Motor neuron (in vitro differentiated cells): ENCODE measurements at regions not wholly inside any gene's neighbourhood (a gene's known extent, or its start where the extent isn't known, plus 50 kb on each side); places are given as distances from the start of the nearest gene placed in this dataset.
"Not testable (repeated sequence)": the region's sequence is repeated elsewhere in the genome, so short reads cannot be mapped to it uniquely, and the experiment has no call there.

Experiments used
- ATAC-seq, 8 experiments: fragments of 200-7000 bp; cut with Tn5 transposase; replicated peaks in 6 of 8; 2 replicates each; pipeline ENCODE4 v1.8.0; 2021; ENCODE audit warnings: mild to moderate bottlenecking in 8 of 8, moderate library complexity in 8 of 8
- H3K27ac ChIP-seq, 2 donors: fragments of 250-450 bp; sonication (Bioruptor Pico); 2 replicates each; pipeline ENCODE4 v1.9.0; 2021; ENCODE audit warnings: antibody characterized with exemption in 2 of 2, mild to moderate bottlenecking in 2 of 2, moderate library complexity in 1 of 2
- H3K4me1 ChIP-seq, 2 donors: fragments of 250-450 bp; sonication (Bioruptor Pico); replicated peaks in 1 of 2; 2 replicates each; pipeline ENCODE4 v1.6.1; 2021; ENCODE audit warnings: antibody characterized with exemption in 2 of 2, mild to moderate bottlenecking in 2 of 2, moderate library complexity in 1 of 2
- H3K4me3 ChIP-seq, 5 donors: fragments of 250-450 bp; sonication (Bioruptor Pico); 2 replicates each; pipeline ENCODE4 v1.9.0; 2021; ENCODE audit warnings: antibody characterized with exemption in 5 of 5, mild to moderate bottlenecking in 5 of 5, moderate library complexity in 4 of 5
- WGBS, 10 experiments: fragments of 450-650 bp; shearing (Covaris generic); methylation state at CpG; one replicate each; pipeline ENCODE4 v1.0.0; 2022; 5-methylcytosine and 5-hydroxymethylcytosine counted together
- in situ Hi-C, 9 experiments: fragments of 400-800 bp; cut with MboI; loops; one replicate each; pipeline ENCODE4 v1.15.0; 2021; ENCODE audit warnings: low sequenced_read_pairs in 9 of 9, low pct_unique_long_range_greater_than_20kb in 2 of 9; ENCODE audit not compliant: unreplicated experiment in 9 of 9

- no peak overlapping the region for H3K27ac ChIP-seq
- in situ Hi-C loops = no loop called here
- no peak for ATAC-seq
- H3K4me1 ChIP-seq = peaks cover 0 to 12% of the 10 kb centered on the region in 2 donors
- no peak overlapping the region for H3K4me3 ChIP-seq
- 17 to 100% (median 82%) methylated on average over 1 to 3 of the region's 3 CpGs; no CpG with 5 or more reads in 2 of the 10 experiments for WGBS, 10 experiments
Observed at GRCh38 chr13:63299866-63300394, 1884.3 kb upstream of the PCDH20 start.

- H3K4me3 ChIP-seq = no peak overlapping the region
- WGBS, 10 experiments = 0 to 81% (median 58%) methylated on average over 2 of the region's 2 CpGs; no CpG with 5 or more reads in 4 of the 10 experiments
- peak in 5 of 8 experiments; percentile 49 to 85 (median 73) for ATAC-seq
- peaks cover 0 to 12% of the 10 kb centered on the region in 2 donors for H3K4me1 ChIP-seq
- no peak overlapping the region for H3K27ac ChIP-seq
- in situ Hi-C loops = no loop called here
Observed at GRCh38 chr13:63297163-63297562, 1881.5 kb upstream of the PCDH20 start.

GRCh38 chr13:63291701-63292100 lies 1876.1 kb upstream of the PCDH20 start:
- Histone ChIP-seq H3K4me1 (peaks cover 0 to 3% of the 10 kb centered on the region in 2 donors), H3K4me3 (no peak overlapping the region), H3K27ac (no peak overlapping the region)
- 21 to 100% (median 79%) methylated on average over 1 to 5 of the region's 5 CpGs for WGBS, 10 experiments
- in situ Hi-C loops = no loop called here
- ATAC-seq = no peak

GRCh38 chr13:63288576-63288975 lies 1872.9 kb upstream of the PCDH20 start:
- Histone ChIP-seq H3K4me1 (no peaks in the 10 kb centered on the region), H3K4me3 (no peak overlapping the region), H3K27ac (no peak overlapping the region)
- no peak for ATAC-seq
- 0 to 100% (median 73%) methylated on average over 1 to 2 of the region's 2 CpGs; no CpG with 5 or more reads in 1 of the 10 experiments for WGBS, 10 experiments
- in situ Hi-C loops = no loop called here

- H3K4me3 ChIP-seq = no peak overlapping the region
- in situ Hi-C loops = no loop called here
- H3K27ac ChIP-seq = no peak overlapping the region
- no peaks in the 10 kb centered on the region for H3K4me1 ChIP-seq
- no peak for ATAC-seq
- 44 to 100% (median 89%) methylated on average over 1 of the region's 1 CpG; no CpG with 5 or more reads in 1 of the 10 experiments for WGBS, 10 experiments
Observed at GRCh38 chr13:63287926-63288325, 1872.3 kb upstream of the PCDH20 start.

- 0 to 88% (median 75%) methylated on average over 1 of the region's 1 CpG for WGBS, 10 experiments
- Histone ChIP-seq H3K4me3 (no peak overlapping the region), H3K27ac (no peak overlapping the region), H3K4me1 (no peaks in the 10 kb centered on the region)
- ATAC-seq = no peak
- in situ Hi-C loops = no loop called here
Observed at GRCh38 chr13:63285426-63285825, 1869.8 kb upstream of the PCDH20 start.

GRCh38 chr13:63279136-63279535 lies 1863.5 kb upstream of the PCDH20 start:
- Histone ChIP-seq H3K4me3 (no peak overlapping the region), H3K4me1 (no peaks in the 10 kb centered on the region), H3K27ac (no peak overlapping the region)
- 0 to 100% (median 63%) methylated on average over 1 to 2 of the region's 2 CpGs; no CpG with 5 or more reads in 1 of the 10 experiments for WGBS, 10 experiments
- in situ Hi-C loops = no loop called here
- ATAC-seq = no peak

- in situ Hi-C loops = no loop called here
- no peaks in the 10 kb centered on the region for H3K4me1 ChIP-seq
- WGBS, 10 experiments = 0 to 83% (median 57%) methylated on average over 1 of the region's 1 CpG; no CpG with 5 or more reads in 1 of the 10 experiments
- H3K27ac ChIP-seq = no peak overlapping the region
- H3K4me3 ChIP-seq = no peak overlapping the region
- ATAC-seq = no peak
Observed at GRCh38 chr13:63274772-63275171, 1859.1 kb upstream of the PCDH20 start.

- no peak overlapping the region for H3K4me3 ChIP-seq
- WGBS, 10 experiments = 0 to 100% (median 57%) methylated on average over 2 to 6 of the region's 9 CpGs; no CpG with 5 or more reads in 1 of the 10 experiments
- ATAC-seq = peak in 2 of 8 experiments; percentile 48 to 77
- H3K4me1 ChIP-seq = no peaks in the 10 kb centered on the region
- H3K27ac ChIP-seq = no peak overlapping the region
- in situ Hi-C loops = no loop called here
Observed at GRCh38 chr13:63249411-63250187, 1834.0 kb upstream of the PCDH20 start.

GRCh38 chr13:63236667-63237396 lies 1821.2 kb upstream of the PCDH20 start:
- in situ Hi-C loops, ATAC-seq: not testable (repeated sequence)

GRCh38 chr13:63218596-63218995 lies 1802.9 kb upstream of the PCDH20 start:
- in situ Hi-C loops = not testable (repeated sequence)

More at GRCh38 chr13:63236667-63237396, 1821.2 kb upstream of the PCDH20 start:
- H3K4me3 ChIP-seq, H3K4me1 ChIP-seq, H3K27ac ChIP-seq: not testable (repeated sequence)
- 54 to 98% (median 86%) methylated on average over 2 to 13 of the region's 15 CpGs; no CpG with 5 or more reads in 1 of the 10 experiments for WGBS, 10 experiments

GRCh38 chr13:63209330-63210017 lies 1793.8 kb upstream of the PCDH20 start:
- Histone ChIP-seq H3K4me3 (no peak overlapping the region), H3K27ac (no peak overlapping the region), H3K4me1 (peaks cover 0 to 3% of the 10 kb centered on the region in 2 donors)
- in situ Hi-C loops = no loop called here
- WGBS, 10 experiments = 42 to 100% (median 90%) methylated on average over 1 to 6 of the region's 6 CpGs; no CpG with 5 or more reads in 1 of the 10 experiments
- ATAC-seq = no peak

More at GRCh38 chr13:63218596-63218995, 1802.9 kb upstream of the PCDH20 start:
- not testable (repeated sequence) for H3K4me3 ChIP-seq, H3K27ac ChIP-seq, ATAC-seq, H3K4me1 ChIP-seq
- 55 to 96% (median 75%) methylated on average over 1 to 3 of the region's 3 CpGs; no CpG with 5 or more reads in 7 of the 10 experiments for WGBS, 10 experiments
